Astrocyte (in vitro differentiated cells and primary cell): ENCODE measurements at regions not wholly inside any gene's neighbourhood (a gene's known extent, or its start where the extent isn't known, plus 50 kb on each side); places are given as distances from the start of the nearest gene placed in this dataset.

Experiments used
- DNase-seq: peaks from one replicate; pipeline ENCODE4 v3.0.0-alpha.2; 2010; ENCODE audit warnings: low read depth
- FAIRE-seq: peaks from 2 replicates; lab custom pipeline; 2011; peaks lifted over from hg19 to GRCh38; lab: Jason Lieb, UNC
- H2AFZ ChIP-seq: 2 replicates; pipeline ENCODE4 v1.6.0; 2012; ENCODE audit warnings: low read depth, low read length, inconsistent platforms
- H3K27ac ChIP-seq: 2 replicates; pipeline ENCODE4 v1.5.1; 2011; ENCODE audit warnings: low read depth, low read length, inconsistent platforms
- H3K27me3 ChIP-seq: 2 replicates; pipeline ENCODE4 v1.6.0; 2011; ENCODE audit warnings: low read length, inconsistent platforms; ENCODE audit not compliant: insufficient read depth
- H3K36me3 ChIP-seq: 2 replicates; pipeline ENCODE4 v1.5.1; 2011; ENCODE audit warnings: low read length, inconsistent platforms; ENCODE audit not compliant: insufficient read depth
- H3K4me1 ChIP-seq: 2 replicates; pipeline ENCODE4 v1.5.1; 2011; ENCODE audit warnings: low read length, inconsistent platforms; ENCODE audit not compliant: insufficient read depth
- H3K4me2 ChIP-seq: 2 replicates; pipeline ENCODE4 v1.6.0; 2012; ENCODE audit warnings: low read length, inconsistent platforms
- H3K4me3 ChIP-seq: 2 replicates; pipeline ENCODE4 v1.5.1; 2011; ENCODE audit warnings: low read depth, mild to moderate bottlenecking, low read length, inconsistent platforms; ENCODE audit not compliant: insufficient read depth
- H3K79me2 ChIP-seq: 2 replicates; pipeline ENCODE4 v1.6.0; 2012; ENCODE audit warnings: mild to moderate bottlenecking, low read length, inconsistent platforms; ENCODE audit not compliant: insufficient read depth
- H3K9ac ChIP-seq: 2 replicates; pipeline ENCODE4 v1.6.0; 2012; ENCODE audit warnings: mild to moderate bottlenecking, low read length, inconsistent platforms
- H3K9me3 ChIP-seq: 2 replicates; pipeline ENCODE4 v1.5.1; 2012; ENCODE audit warnings: low read depth, mild to moderate bottlenecking, low read length, inconsistent platforms; ENCODE audit not compliant: insufficient read depth
- H4K20me1 ChIP-seq: 2 replicates; pipeline ENCODE4 v1.6.0; 2012; ENCODE audit warnings: low read length, inconsistent platforms; ENCODE audit not compliant: insufficient read depth
- H3K27ac Mint-ChIP-seq: one replicate; pipeline ENCODE4 v1.8.0; 2021; ENCODE audit warnings: mild to moderate bottlenecking, mixed read lengths; ENCODE audit not compliant: unreplicated experiment
- H3K27me3 Mint-ChIP-seq: one replicate; pipeline ENCODE4 v1.8.0; 2021; ENCODE audit warnings: low read depth, mixed read lengths; ENCODE audit not compliant: unreplicated experiment
- H3K36me3 Mint-ChIP-seq: one replicate; pipeline ENCODE4 v1.8.0; 2021; ENCODE audit warnings: low read depth, mixed read lengths; ENCODE audit not compliant: unreplicated experiment
- H3K4me1 Mint-ChIP-seq: one replicate; pipeline ENCODE4 v1.8.0; 2021; ENCODE audit warnings: low read depth, mixed read lengths; ENCODE audit not compliant: unreplicated experiment
- H3K4me3 Mint-ChIP-seq: one replicate; pipeline ENCODE4 v1.8.0; 2021; ENCODE audit warnings: mild to moderate bottlenecking, moderate library complexity, mixed read lengths; ENCODE audit not compliant: unreplicated experiment
- H3K9me3 Mint-ChIP-seq: one replicate; pipeline ENCODE4 v1.8.0; 2021; ENCODE audit warnings: mild to moderate bottlenecking, mixed read lengths; ENCODE audit not compliant: unreplicated experiment
- EZH2 ChIP-seq: IDR thresholded peaks from 2 replicates; pipeline ENCODE4 v1.6.1; 2012; ENCODE audit warnings: mild to moderate bottlenecking, low read length, inconsistent platforms; ENCODE audit not compliant: insufficient read depth
- TF ChIP-seq, protein P1 (sequence below): IDR thresholded peaks from 2 replicates; pipeline ENCODE4 v1.5.1; 2011; ENCODE audit warnings: low read depth, mild to moderate bottlenecking, inconsistent platforms, low read length, moderate library complexity; ENCODE audit not compliant: insufficient read depth

DNA sequence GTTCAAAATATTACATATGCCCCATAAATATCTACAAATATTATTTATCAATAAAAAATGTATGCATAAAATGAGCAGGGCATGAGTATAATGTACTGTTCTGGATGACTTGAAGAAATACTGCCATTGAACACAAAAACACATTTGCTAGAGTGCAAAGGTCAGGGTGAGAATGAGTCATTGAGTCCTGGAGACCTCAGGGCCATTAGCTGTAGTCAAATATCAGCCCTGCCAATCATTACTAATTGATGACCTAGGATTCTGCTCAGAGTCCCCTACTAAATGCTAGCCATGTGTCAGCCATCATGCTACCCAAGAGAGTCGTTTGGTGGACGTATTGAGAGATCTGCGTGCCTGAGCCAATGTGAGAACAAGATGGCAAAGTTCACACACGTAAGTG is 80.3 kb upstream of the FAM169A start:
- TF ChIP-seq EZH2: no peak
- TF ChIP-seq, protein P1, sequence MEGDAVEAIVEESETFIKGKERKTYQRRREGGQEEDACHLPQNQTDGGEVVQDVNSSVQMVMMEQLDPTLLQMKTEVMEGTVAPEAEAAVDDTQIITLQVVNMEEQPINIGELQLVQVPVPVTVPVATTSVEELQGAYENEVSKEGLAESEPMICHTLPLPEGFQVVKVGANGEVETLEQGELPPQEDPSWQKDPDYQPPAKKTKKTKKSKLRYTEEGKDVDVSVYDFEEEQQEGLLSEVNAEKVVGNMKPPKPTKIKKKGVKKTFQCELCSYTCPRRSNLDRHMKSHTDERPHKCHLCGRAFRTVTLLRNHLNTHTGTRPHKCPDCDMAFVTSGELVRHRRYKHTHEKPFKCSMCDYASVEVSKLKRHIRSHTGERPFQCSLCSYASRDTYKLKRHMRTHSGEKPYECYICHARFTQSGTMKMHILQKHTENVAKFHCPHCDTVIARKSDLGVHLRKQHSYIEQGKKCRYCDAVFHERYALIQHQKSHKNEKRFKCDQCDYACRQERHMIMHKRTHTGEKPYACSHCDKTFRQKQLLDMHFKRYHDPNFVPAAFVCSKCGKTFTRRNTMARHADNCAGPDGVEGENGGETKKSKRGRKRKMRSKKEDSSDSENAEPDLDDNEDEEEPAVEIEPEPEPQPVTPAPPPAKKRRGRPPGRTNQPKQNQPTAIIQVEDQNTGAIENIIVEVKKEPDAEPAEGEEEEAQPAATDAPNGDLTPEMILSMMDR: no peak
- Histone ChIP-seq H2AFZ (no peak overlapping the region), H3K9ac (no peak overlapping the region), H3K4me2 (no peak overlapping the region), H4K20me1 (no peaks in the 10 kb centered on the region), H3K36me3 (no peaks in the 10 kb centered on the region), H3K27ac (no peak overlapping the region), H3K79me2 (no peaks in the 10 kb centered on the region), H3K4me1 (peaks cover 18% of the 10 kb centered on the region), H3K4me3 (no peak overlapping the region), H3K9me3 (no peaks in the 10 kb centered on the region), H3K27me3 (no peaks in the 10 kb centered on the region)
- Mint-ChIP-seq H3K9me3 (no peaks in the 10 kb centered on the region), H3K27ac (no peak overlapping the region), H3K4me3 (no peak overlapping the region), H3K36me3 (no peaks in the 10 kb centered on the region), H3K27me3 (peaks cover 4% of the 10 kb centered on the region), H3K4me1 (peaks cover 32% of the 10 kb centered on the region)
- DNase-seq (no peak), FAIRE-seq (no peak)

DNA sequence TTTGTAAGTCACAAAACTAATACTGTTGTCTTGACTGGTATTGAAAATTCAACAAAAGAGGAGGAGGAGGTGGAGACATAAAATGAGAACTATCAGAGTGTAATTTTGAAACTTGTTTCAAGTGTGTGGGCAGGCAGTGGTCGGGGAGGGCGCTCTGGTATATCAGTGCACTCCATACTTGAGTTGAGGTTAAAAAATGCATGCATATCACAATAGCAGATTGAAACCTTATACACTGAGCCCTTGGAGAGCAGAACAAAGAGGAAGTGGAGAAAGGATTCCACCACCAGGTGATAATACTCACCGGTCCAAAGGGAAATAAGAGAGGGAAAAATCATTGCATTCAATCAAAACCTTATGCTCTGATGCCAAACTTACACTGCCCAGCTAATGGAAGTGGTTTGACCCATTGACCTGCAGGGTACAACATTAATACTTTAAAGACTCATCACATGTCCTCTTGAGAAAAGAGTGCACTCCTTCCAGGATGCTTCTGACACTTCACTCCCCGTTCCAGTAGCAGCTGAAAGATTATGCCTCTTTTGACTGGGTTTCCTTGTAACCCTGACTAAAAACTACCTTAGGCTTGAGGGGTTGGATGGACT is 79.5 kb upstream of the FAM169A start:
- no peaks in the 10 kb centered on the region for H3K79me2 ChIP-seq
- no peaks in the 10 kb centered on the region for H4K20me1 ChIP-seq
- TF ChIP-seq, protein P1: no peak
- no peak for TF ChIP-seq EZH2
- H3K27ac Mint-ChIP-seq: no peak overlapping the region
- H3K36me3 ChIP-seq: no peaks in the 10 kb centered on the region
- no peak overlapping the region for H3K9ac ChIP-seq
- H3K4me2 ChIP-seq: no peak overlapping the region
- H3K4me3 Mint-ChIP-seq: no peak overlapping the region
- no peaks in the 10 kb centered on the region for H3K9me3 Mint-ChIP-seq
- no peaks in the 10 kb centered on the region for H3K9me3 ChIP-seq
- peaks cover 4% of the 10 kb centered on the region for H3K27me3 Mint-ChIP-seq
- peaks cover 27% of the 10 kb centered on the region for H3K4me1 Mint-ChIP-seq
- no peaks in the 10 kb centered on the region for H3K36me3 Mint-ChIP-seq
- FAIRE-seq: no peak
- H3K4me1 ChIP-seq: peaks cover 15% of the 10 kb centered on the region
- H3K27me3 ChIP-seq: peaks cover 3% of the 10 kb centered on the region
- no peak overlapping the region for H3K27ac ChIP-seq
- H3K4me3 ChIP-seq: no peak overlapping the region
- no peak overlapping the region for H2AFZ ChIP-seq
- DNase-seq: no peak

DNA sequence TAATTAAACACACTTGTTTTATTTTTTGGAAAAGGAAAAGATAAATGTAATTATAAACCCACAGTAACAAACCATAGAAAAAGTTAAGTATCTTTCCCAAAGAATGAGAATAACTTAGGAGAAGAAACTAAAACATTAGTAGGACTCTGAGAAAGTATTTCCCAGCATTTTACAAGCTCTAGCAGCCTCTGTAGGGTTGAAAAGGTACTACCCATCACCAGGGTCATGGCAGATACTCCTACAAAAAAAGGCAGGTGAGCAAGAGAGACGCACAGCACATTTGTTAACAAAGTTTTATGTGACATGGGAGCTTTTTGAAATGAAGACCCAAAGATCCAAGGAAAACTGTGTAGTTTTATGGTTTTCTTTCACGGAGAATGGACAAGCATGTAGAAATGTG is 77.7 kb upstream of the FAM169A start:
- no peaks in the 10 kb centered on the region for H4K20me1 ChIP-seq
- H3K79me2 ChIP-seq: no peaks in the 10 kb centered on the region
- H3K27me3 ChIP-seq: peaks cover 3% of the 10 kb centered on the region
- no peaks in the 10 kb centered on the region for H3K36me3 ChIP-seq
- Mint-ChIP-seq H3K4me3 (no peak overlapping the region), H3K27me3 (peaks cover 4% of the 10 kb centered on the region), H3K36me3 (no peaks in the 10 kb centered on the region), H3K4me1 (peaks cover 22% of the 10 kb centered on the region), H3K9me3 (no peaks in the 10 kb centered on the region), H3K27ac (no peak overlapping the region)
- no peak overlapping the region for H2AFZ ChIP-seq
- TF ChIP-seq EZH2: no peak
- TF ChIP-seq, protein P1: peak; percentile 21
- no peak overlapping the region for H3K4me3 ChIP-seq
- no peak overlapping the region for H3K27ac ChIP-seq
- no peak overlapping the region for H3K9ac ChIP-seq
- H3K4me1 ChIP-seq: peaks cover 11% of the 10 kb centered on the region
- no peak overlapping the region for H3K4me2 ChIP-seq
- H3K9me3 ChIP-seq: no peaks in the 10 kb centered on the region
- DNase-seq (no peak), FAIRE-seq (peak; percentile 26)
